ENCODE measurements at regions not wholly inside any gene's neighbourhood (a gene's known extent, or its start where the extent isn't known, plus 50 kb on each side); places are given as distances from the start of the nearest gene placed in this dataset.
A peak's percentile ranks its signal among the peaks of the same experiment; 100 is the strongest.

DNA sequence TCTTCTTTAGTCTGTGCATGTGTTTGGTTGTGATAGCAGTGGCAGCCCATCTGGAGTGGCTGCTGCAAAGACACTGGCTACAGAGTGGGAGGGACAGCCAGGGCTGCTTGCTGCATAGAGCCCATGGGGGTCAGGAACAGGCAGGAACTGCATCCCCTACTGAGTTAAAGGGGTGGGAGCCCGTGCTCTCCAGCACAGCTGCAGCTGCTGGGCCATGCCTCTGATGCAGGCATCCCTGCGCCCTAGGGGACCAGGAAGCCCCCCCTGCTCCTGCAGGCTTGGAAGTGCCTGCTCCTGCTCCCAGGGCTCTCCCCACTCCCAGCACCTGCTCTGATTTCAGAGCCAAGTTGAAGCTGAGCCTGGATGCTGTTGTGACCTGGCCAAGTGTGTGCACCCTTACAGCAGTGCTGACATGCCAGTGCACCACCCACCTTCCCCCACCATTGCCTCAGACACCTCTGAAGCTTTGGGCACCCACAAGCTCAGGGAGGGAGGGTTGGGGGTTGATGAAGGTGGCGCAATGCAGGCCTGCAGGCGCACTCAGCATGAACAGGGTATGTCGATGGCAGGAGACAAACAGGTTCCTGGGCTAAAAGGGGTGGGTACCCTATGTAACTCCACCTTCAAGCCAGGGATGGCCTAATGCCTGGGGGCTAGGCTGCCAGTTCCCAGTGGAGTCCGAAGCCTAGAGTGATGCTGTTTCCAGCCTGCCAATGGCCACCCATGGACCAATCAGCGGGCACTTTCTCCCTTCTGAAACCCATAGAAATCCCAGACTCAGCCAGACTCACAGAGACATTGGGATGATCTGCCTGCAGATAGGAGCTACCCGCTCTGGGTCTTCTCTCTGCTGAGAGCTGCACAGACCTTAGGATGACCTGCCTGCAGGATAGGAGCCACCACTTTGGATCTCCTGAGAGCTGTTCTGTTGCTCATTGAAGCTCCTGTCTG, 919.9 kb upstream of the MIR17HG start:
- WGBS (ENCODE audit: insufficient coverage, low coverage, low lambda C conversion rate, missing lambda C conversion rate) = 30% methylated on average over 3 of the region's 8 CpGs
- Histone ChIP-seq H3K4me3 (no peak overlapping the region), H3K9me3 (no peaks in the 10 kb centered on the region), H3K27ac (no peak overlapping the region), H3K4me1 (no peaks in the 10 kb centered on the region), H3K36me3 (no peaks in the 10 kb centered on the region), H3K27me3 (no peaks in the 10 kb centered on the region)
- TF ChIP-seq POLR2A (IDR thresholded peaks at IDR 0.05) (no peak), CTCF (IDR thresholded peaks at IDR 0.05) (no peak)
- no peak for ATAC-seq
- no peak for DNase-seq
- intact Hi-C loops (cut with DNase I) = no loop called here

GRCh38 chr13:90428522-90429210, 918.8 kb upstream of the MIR17HG start:
- Histone ChIP-seq H3K9me3 (no peaks in the 10 kb centered on the region), H3K36me3 (no peaks in the 10 kb centered on the region), H3K4me1 (no peaks in the 10 kb centered on the region), H3K27me3 (no peaks in the 10 kb centered on the region), H3K4me3 (no peak overlapping the region), H3K27ac (no peak overlapping the region)
- ATAC-seq (peak in 1 of 4 donors; percentile 26), DNase-seq (no peak)
- intact Hi-C loops (cut with DNase I) = no loop called here
- no peak for TF ChIP-seq POLR2A (IDR thresholded peaks at IDR 0.05)
- WGBS (ENCODE audit: insufficient coverage, low coverage, low lambda C conversion rate, missing lambda C conversion rate) = 77% methylated on average over 9 of the region's 12 CpGs

GRCh38 chr13:90430127-90430526, 917.4 kb upstream of the MIR17HG start:
- ATAC-seq (no peak), DNase-seq (no peak)
- H3K4me1 ChIP-seq = no peaks in the 10 kb centered on the region
- 15% methylated on average over 2 of the region's 2 CpGs for WGBS (ENCODE audit: insufficient coverage, low coverage, low lambda C conversion rate, missing lambda C conversion rate)
- H3K27ac ChIP-seq = no peak overlapping the region
- no peak for TF ChIP-seq CTCF (IDR thresholded peaks at IDR 0.05)
- no peak for TF ChIP-seq POLR2A (IDR thresholded peaks at IDR 0.05)
- H3K27me3 ChIP-seq = no peaks in the 10 kb centered on the region
- no peaks in the 10 kb centered on the region for H3K9me3 ChIP-seq
- no peak overlapping the region for H3K4me3 ChIP-seq
- intact Hi-C loops (cut with DNase I) = no loop called here
- no peaks in the 10 kb centered on the region for H3K36me3 ChIP-seq

DNA sequence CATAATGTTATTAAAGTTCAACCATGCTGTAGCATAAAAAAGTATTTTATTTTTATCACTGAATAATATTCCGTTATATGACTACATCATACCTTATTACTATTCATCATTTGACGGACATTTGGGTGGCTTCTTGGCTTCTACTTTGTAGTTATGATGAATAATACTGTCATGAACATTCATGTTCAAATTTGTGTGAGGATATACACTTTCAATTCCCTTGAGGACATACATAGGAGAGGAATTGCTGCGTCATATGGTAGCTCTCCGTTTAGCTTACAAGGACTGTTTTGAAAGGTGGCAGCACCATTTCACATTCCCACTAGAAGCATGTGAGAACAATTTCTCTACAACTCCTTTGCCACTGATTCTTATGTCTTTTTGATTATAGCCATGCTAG, 910.8 kb upstream of the MIR17HG start:
- intact Hi-C loops (cut with DNase I) = no loop called here
- WGBS (ENCODE audit: insufficient coverage, low coverage, low lambda C conversion rate, missing lambda C conversion rate) = 86% methylated on average over 4 of the region's 4 CpGs
- no peaks in the 10 kb centered on the region for H3K9me3 ChIP-seq
- DNase-seq = no peak
- no peak for TF ChIP-seq CTCF (IDR thresholded peaks at IDR 0.05)
- no peak for TF ChIP-seq POLR2A (IDR thresholded peaks at IDR 0.05)
- no peak overlapping the region for H3K27ac ChIP-seq
- H3K27me3 ChIP-seq = no peaks in the 10 kb centered on the region
- H3K36me3 ChIP-seq = no peaks in the 10 kb centered on the region
- no peaks in the 10 kb centered on the region for H3K4me1 ChIP-seq
- no peak overlapping the region for H3K4me3 ChIP-seq
- ATAC-seq = no peak

GRCh38 chr13:90438576-90438975, 908.9 kb upstream of the MIR17HG start:
- H3K9me3 ChIP-seq = no peaks in the 10 kb centered on the region
- no peak overlapping the region for H3K27ac ChIP-seq
- no peak for TF ChIP-seq POLR2A (IDR thresholded peaks at IDR 0.05)
- no peak overlapping the region for H3K4me3 ChIP-seq
- DNase-seq = no peak
- intact Hi-C loops (cut with DNase I) = no loop called here
- no peaks in the 10 kb centered on the region for H3K27me3 ChIP-seq
- ATAC-seq = no peak
- no peaks in the 10 kb centered on the region for H3K4me1 ChIP-seq
- H3K36me3 ChIP-seq = no peaks in the 10 kb centered on the region
- WGBS (ENCODE audit: insufficient coverage, low coverage, low lambda C conversion rate, missing lambda C conversion rate) = 43% methylated on average over 3 of the region's 3 CpGs
